PC-9 (cell line): ENCODE measurements at regions not wholly inside any gene's neighbourhood (a gene's known extent, or its start where the extent isn't known, plus 50 kb on each side); places are given as distances from the start of the nearest gene placed in this dataset.

ENCODE experiments used
- CTCF ChIP-seq: fragments of 200-600 bp; sonication (generic); conservative IDR thresholded peaks from 2 replicates; pipeline ENCODE4 v1.6.1; 2017; ENCODE audit warnings: mixed run types, antibody characterized with exemption, mild to moderate bottlenecking, moderate library complexity
- EZH2 ChIP-seq: fragments of 200-600 bp; sonication (generic); IDR thresholded peaks from 2 replicates; pipeline ENCODE4 v1.8.0; 2017; ENCODE audit warnings: antibody characterized with exemption, low read depth

GRCh38 chr13:31413516-31413915, 213.7 kb downstream of the B3GLCT start:
- TF ChIP-seq CTCF (no peak), EZH2 (no peak)
